HG02759 (cell line): ENCODE measurements at regions not wholly inside any gene's neighbourhood (a gene's known extent, or its start where the extent isn't known, plus 50 kb on each side); places are given as distances from the start of the nearest gene placed in this dataset.
A peak's percentile ranks its signal among the peaks of the same experiment; 100 is the strongest.
"Not testable (repeated sequence)": the region's sequence is repeated elsewhere in the genome, so short reads cannot be mapped to it uniquely, and the experiment has no call there.

Source experiments
- ATAC-seq: cut with Tn5 transposase; IDR thresholded peaks from one replicate; pipeline ENCODE4 v1.9.1; 2021; ENCODE audit warnings: mild to moderate bottlenecking, moderate library complexity; ENCODE audit not compliant: unreplicated experiment

DNA sequence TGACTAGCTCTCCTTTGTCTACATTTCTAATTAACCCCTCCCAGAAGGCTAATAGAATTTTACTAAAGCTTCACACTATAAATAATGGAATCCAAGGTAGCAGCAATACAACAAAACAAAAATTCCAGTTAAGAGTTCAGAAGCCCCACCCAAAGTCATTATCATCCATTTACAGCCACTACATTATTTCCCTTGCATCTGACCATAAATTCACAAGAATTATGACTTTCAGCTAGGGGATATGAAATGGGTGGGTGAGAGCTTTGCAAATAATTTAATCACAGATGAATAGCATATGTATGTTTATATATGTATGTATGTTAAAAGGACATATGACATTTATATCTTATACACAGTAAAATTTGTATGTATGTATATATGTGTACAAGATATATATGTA is 65.3 kb upstream of the PTGDR start:
- ATAC-seq: no peak

DNA sequence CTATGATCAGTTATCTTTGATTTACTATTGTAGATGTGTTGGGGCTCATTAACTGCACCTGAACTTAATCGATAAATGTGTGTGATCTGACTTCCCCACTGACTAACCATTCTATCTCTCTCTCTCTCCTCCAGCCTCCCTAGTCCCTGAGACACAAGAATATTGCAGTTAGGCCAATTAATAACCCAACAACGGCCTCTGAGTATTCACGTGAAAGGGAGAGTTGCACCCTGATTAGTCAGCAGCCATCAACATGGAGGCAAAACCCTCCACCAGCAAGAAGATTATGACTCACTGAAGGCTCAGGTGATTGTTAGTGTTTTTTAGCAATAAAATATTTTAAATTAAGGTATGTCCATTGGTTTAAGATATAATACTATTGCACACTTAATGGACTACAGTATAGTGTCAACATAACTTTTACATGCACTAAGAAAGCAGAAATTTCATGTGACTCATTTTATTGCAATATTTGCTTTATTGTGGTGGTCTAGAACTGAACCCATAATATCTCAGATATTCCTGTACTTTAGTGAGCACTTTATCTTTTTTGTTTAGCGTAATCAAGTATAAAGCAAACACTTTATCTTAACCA is 77.1 kb upstream of the PTGDR start:
- no peak for ATAC-seq

DNA sequence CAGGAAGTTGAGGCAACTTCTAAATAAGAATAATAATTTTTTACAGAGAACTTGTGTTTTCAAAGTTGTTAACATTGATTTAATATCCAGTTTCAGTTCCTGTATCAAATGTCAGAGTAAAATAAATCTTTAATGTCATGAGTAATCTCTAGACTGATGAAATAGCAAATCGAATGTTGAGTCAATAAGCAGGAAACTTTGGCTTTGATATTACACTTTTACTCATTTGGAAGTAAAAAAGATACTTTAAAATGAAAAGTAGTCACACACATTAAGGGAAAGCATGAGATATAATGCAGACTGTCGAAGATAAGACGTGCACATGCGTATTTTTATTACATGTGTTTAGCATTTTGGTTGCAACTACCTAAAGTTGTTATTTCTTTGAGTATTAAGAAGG is 78.2 kb upstream of the PTGDR start:
- ATAC-seq: no peak

DNA sequence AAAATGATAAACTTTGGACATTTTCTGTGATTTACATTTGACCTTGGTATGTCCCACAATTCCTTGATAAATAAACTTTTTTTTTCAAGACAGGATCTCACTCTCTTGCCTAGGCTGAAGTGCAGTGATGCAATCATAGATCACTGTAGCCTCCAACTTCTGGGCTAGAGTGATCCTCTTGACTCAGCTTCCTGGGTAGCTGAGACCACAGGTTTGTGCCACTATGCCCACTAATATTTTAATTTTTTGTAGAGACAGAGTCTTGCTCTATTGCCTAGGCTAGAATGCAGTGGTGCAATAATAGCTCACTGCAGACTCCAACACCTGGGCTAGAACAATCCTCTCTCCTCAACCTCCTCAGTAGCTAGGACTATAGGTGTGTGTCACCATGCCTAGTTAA is 79.1 kb upstream of the PTGDR start:
- no peak for ATAC-seq

DNA sequence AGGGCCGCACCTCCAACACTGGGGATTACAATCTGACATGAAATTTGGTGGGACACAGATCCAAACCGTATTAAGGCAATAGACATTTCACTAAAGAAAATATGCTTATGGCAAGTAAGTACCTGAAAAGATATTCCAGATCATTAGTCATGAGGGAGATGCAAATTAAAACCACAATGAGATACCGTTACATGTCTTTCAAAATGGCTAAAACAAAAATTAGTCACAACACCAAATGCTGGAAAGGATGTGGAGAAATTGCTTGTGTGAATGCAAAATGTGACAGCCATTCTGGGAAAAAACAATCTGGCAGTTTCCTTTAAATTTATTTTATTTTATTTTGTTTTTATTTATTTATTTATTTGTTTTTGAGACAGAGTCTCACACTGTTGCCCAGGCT is 82.3 kb upstream of the PTGDR start:
- no peak for ATAC-seq

DNA sequence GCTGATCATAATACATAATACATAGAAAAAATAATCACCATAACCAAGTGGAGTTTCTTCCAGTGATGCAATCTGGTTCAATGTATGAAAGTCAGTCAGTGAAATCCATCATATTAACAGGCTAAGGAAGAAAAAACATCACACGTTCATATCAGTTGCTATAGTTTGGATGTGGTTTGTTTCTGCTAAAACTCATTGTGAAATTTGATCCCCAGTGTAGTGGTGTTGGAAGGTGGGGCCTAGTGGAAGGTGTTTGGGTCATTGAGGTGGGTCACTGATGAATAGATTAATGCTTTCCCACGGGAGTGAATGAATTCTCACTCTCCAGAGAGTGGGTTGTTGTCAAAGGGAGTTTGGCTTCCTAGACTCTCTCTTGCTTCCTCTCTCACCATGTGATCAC is 84.6 kb upstream of the PTGDR start:
- no peak for ATAC-seq

DNA sequence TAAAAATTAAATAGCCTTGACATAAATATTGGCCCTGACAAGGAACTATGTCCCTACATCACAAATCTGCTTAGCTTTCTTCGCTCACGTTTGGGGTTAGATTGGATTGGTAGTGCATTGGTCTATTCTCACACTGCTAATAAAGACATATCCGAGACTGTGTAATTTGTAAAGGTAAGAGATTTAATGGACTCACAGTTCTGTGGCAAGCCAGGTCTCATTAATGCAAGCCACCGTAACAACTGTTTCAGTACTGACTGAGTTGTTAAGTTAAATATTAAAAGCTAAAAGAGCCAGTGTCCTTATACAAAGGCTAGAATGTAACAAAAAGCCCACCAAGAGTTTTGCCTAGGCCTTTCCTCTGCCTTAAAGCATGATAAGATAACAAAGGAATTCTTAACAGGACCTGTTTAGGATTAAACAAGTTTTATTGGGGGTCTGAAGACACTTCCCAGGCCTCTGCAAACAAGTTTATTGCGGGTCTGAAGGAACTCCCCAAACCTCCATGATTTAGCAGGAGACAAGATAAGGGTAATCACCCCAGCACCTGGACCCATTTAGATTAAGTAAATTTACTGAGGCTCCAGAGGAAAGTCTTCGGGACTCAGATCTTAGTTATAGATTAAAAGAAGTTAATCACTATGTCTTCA is 88.2 kb upstream of the PTGDR start:
- ATAC-seq: no peak

DNA sequence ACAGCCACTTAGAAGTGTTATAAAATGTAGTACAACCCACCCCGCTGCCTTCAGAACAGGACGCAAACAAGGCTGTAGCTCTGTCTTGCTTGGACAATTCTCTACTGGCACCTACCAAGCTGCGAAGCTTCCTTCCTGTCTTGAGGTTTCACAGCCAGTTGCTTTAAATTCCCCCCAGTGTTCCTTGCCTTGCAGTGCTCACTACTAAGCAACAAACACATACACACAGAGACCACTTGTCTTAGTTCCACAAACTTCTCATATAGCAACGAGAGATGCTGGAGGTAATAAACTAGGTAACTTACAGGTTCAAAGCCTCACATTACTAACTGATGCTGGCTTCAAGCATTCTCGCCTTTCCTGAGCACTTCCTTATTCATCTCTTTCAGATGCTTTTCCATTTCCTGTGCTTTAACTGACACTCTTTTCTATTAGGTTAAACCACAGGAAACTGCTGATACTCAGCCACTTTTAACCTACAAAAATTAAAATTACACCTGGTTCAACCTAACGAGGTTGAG is 91.5 kb upstream of the PTGDR start:
- ATAC-seq: peak; percentile 89

DNA sequence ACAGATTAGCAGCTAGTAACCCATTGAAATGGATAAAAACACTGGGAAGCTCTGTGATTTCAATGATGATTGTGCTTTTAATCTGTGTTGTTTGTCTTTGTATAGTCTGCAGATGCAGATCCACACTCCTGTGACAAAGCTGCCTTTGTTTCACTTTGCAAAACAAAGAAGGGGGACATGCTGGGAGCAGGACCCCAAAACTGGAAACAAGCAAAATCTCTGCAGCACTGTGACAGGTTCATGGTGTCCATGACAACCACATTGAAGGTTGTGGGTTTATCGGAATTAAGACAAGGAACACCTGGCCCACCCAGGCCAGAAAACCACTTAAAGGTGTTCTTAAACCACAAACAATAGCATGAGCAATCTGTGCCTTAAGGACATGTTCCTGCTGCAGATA is 95.6 kb upstream of the PTGDR start:
- ATAC-seq: not testable (repeated sequence)

DNA sequence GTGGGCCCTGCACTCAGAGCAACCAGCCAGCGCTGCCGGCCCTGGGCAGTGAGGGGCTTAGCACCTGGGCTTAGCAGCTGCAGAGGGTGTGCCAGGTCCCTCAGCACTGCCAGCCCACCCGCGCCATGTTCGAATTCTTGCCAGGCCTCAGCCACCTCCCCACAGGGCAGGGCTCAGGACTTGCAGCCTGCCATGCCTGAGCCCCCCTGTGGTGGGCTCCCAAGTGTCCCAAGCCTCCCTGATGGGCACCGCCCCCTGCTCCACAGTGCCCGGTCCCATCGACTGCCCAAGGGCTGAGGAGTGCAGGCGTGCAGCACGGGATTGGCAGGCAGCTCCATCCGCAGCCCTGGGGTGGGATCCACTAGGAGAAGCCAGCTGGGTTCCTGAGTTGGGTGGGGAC is 98.0 kb upstream of the NID2 start:
- no peak for ATAC-seq

DNA sequence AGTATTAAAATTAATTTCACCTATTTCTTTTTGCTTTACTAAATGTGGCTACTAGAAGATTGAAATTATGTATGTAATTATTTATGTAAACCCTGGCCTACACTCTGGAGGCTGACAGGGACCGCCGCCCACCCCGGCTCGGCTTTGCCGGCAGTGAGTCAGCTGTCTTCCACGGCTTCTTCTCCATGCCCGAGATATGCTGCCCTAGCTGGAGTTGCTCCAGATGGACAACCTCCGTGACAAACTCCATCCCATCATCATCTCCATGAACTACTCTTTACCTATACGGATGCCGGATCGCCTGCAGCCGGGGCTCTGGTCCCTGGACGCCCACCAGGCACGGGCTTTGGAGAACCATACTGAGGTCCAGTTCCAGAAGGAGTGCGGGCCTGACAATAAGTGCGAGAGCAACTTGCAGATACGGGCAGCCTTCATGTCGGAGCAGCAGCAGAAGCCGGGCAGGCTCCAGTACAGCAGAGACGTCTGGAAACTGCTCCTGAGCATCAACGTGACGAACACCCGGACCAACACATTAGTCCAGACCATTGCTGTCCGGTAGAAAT is 86.9 kb upstream of the NID2 start:
- no peak for ATAC-seq

DNA sequence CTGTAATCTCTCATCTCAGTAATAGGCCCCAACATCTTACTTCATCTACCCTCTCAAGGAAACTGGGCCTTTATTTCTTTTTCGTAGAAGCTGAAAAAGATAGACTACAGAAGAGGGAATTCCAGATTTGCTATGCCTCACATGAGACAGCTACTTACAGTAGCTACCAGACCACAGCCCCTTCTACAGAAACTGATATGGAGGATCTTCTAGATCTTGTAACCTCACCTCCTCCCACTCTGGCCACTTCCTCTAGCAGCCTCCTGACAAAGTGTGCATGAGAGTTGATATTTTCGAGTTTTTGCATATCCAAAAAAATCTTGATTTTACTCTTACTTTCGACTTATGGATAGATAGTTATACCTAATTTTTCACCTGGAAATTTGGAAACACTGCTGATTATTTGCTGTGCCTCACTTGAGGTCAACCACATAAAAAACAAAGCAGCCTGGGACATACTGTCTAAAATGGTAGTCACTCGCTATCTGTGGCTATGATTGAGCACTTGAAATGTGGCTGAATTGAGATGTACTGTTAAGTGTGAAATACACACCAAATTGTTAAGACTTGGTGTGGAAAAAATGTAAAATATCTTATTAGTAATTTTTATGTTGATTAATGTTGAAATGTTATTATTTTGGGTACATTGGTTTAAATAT is 86.3 kb upstream of the NID2 start:
- ATAC-seq: no peak

DNA sequence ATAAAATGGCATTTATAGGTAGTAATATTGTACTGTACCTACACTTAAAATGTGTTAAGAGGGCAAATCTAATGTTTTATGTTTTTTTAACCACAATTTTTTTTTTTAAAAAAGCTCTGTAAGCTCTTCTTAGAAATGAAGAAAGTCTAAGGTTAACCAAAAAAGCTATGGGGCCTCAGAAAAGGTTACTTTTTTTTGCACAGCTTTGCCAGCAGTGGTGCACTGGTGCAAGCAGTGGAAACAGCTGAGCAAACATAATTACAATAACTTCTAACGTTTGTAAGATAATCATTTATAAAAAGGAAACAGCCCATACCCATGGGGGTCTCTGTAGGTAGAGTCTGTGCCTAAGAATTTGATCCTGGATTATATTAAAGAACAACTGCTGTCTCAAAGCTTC is 85.1 kb upstream of the NID2 start:
- no peak for ATAC-seq

DNA sequence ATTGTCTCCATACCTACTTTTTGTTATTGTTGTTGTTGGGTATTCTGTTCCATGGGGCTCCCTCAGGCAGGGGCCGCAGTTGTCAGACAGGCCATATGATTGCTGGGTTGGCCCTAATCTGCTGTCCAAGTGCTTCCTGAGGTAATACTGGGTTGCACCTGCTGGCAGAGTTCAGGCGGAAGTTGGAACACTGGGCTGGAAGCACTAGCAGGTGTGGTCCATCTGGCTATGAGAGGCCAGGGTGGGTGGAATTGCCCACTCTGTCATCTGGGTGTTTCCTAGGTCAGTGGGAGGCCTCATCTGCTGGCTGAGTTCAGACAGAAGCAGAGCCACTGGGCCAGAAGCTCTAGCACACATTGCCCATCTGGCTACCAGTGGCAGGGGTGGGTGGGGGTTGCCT is 81.3 kb upstream of the NID2 start:
- ATAC-seq: no peak

DNA sequence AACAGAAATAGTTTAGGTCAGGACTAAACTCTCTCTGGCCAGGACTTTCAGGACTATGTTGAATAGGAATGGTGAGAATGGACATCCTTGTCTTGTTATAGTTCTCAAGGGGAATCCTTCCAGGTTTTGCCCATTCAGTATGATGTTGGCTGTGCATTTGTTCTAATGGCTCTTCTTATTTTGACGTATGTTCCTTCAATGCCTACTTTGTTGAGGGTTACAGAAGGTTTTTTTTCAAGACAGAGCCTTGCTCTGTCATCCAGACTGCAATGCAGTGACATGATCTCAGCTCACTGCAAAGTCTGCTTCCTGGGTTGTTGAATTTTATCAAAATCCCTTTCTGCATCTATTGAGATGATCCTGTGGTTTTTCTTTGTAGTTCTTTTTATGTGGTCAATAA is 79.5 kb upstream of the NID2 start:
- no peak for ATAC-seq

DNA sequence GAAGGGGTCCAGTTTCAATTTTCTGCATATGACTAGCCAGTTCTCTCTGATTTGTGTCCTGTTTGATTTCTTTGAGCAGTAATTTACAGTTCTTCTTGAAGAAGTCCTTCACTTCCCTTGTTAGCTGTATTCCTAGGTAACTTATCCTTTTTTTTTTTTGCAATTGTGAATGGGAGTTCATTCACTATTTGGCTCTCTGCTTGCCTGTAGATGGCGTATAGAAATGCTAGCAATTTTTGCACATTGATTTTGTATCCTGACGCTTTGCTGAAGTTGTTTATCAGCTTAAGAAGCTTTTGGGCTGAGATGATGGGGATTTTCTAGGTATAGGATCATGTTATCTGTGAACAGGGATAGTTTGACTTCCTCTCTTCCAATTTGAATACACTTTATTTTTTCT is 77.6 kb upstream of the NID2 start:
- ATAC-seq: no peak

DNA sequence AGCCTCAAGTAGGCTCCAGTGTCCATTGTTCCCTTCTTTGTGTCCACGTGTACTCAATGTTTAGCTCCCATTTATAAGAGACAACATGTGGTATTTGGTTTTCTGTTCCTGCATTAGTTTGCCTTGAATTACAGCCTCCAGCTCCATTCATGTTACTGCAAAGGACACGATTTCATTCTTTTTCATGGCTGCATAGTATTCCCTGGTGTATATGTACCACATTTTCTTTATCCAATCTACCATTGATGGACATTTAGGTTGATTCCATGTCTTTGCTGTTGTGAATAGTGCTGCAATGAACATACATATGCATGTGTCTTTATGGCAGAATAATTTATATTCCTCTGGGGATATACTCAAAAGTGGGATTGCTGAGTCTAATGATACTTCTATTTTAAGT is 75.2 kb upstream of the NID2 start:
- ATAC-seq: not testable (repeated sequence)

DNA sequence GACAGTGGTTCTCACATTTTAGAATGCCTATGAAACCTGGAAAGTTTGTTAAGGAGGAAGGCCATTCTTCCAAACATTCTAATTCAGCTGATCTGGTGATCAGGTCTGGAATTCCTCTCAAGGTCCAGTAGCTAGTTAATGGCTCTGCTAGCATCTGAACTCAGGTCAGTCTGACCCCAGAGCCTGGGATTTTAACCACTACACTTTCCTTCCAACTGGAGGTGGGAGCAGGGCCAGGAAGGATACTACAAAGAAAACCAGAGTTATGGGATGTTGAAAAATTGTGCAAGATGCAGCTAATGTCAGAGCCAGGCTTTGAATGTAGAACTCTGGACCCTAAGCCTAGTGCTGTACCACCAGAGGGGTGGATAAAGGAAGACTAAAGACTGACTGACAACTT is 73.6 kb upstream of the NID2 start:
- no peak for ATAC-seq

DNA sequence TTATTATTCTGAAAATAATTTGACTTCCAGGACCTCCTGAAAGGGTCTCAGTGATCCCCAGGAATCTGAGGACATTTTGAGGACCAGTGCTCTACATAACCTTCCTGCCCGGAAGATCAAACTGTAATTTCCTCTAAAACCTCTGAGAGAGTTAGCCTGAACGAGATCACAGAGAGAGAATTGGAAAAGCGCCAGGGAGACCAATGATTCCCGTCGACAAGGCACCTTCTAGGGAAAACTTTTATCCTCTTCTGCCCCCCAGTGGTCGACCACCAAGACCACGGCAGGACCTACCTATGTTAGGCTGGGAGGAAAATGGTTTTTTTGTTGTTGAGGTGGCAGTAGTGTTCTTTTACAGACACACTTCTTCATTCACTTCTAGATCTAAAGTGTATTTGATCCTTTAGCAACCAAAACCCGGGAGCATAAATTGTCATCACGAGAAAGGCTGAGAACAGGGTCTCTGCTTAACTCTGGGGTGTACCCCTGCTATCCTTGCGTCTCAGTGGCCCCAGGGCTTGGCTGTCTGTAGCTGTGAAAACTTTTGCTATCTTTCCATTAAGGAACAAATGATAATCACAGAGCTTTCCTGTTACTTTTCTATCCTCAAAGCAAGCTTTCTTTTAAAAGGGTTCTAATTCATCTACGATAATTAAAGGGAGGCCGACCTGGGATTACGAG is 62.9 kb upstream of the NID2 start:
- ATAC-seq: no peak

DNA sequence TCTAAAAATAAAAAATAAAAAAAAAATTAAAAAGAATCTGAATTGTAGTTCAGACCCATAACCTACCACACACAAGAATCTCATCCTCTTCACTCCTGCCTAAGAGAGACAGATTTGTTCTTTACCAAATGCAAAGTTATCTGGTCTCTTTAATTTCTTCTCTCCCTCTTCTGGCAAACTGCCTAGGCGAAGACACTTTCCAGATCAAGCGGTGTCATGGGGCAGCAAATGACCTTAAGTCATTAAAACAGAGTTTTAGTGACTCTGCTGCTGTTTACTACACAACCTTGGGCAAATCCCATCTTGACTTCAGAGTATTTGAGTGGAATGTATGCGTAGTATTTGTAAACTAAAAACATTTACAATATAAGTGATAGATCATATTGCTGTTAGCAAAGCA is 60.9 kb upstream of the NID2 start:
- ATAC-seq: no peak

DNA sequence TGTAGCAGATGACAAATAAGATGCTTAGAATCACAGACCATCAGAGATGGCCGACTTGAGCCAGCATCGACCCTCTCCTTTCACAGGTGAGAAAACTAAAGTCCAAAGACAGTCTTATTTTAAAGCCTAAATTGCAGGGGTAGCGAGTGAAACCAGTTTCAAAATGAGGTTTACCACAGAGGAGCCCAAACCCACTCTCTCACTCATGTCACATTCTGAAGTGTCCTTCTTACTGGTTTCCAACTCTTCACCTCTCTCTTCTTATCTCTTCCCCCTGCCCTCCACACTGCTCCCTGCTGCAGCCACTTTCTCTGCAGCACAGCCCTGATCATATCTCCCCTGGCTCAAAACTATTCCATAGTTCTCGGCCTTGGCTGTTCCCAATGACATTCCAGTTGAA is 57.0 kb upstream of the NID2 start:
- ATAC-seq: no peak
